Esophagus muscularis mucosa (tissue), 4 donors: ENCODE measurements at regions not wholly inside any gene's neighbourhood (a gene's known extent, or its start where the extent isn't known, plus 50 kb on each side); places are given as distances from the start of the nearest gene placed in this dataset.

ENCODE experiments used
- CTCF ChIP-seq, 3 experiments: fragments of 200-600 bp in 2 of 3; fragments of 450-650 bp in 1 of 3; sonication (generic) in 2 of 3; IDR thresholded peaks; one replicate each; pipeline ENCODE4 v1.5.1; 2017 to 2019; ENCODE audit warnings: antibody characterized with exemption in 3 of 3, mild to moderate bottlenecking in 2 of 3, moderate library complexity in 1 of 3
- EP300 ChIP-seq: sonication (generic); formaldehyde crosslinking; IDR thresholded peaks from one replicate; pipeline ENCODE4 v1.6.1; 2017; ENCODE audit warnings: antibody characterized with exemption
- POLR2A ChIP-seq: fragments of 450-650 bp; IDR thresholded peaks from one replicate; pipeline ENCODE4 v1.6.1; 2017; ENCODE audit warnings: antibody characterized with exemption, moderate library complexity, mild to moderate bottlenecking, low read depth

GRCh38 chr17:68197997-68198930 lies 49.6 kb upstream of the AMZ2 start:
- TF ChIP-seq CTCF (IDR thresholded peaks at IDR 0.05) = no peak
- TF ChIP-seq EP300 = no peak
- no peak for TF ChIP-seq POLR2A
